GM19043 (cell line): ENCODE measurements at regions not wholly inside any gene's neighbourhood (a gene's known extent, or its start where the extent isn't known, plus 50 kb on each side); places are given as distances from the start of the nearest gene placed in this dataset.

ENCODE experiments used
- ATAC-seq: cut with Tn5 transposase; IDR thresholded peaks from one replicate; pipeline ENCODE4 v1.9.1; 2021; ENCODE audit warnings: low read depth; ENCODE audit not compliant: unreplicated experiment

DNA sequence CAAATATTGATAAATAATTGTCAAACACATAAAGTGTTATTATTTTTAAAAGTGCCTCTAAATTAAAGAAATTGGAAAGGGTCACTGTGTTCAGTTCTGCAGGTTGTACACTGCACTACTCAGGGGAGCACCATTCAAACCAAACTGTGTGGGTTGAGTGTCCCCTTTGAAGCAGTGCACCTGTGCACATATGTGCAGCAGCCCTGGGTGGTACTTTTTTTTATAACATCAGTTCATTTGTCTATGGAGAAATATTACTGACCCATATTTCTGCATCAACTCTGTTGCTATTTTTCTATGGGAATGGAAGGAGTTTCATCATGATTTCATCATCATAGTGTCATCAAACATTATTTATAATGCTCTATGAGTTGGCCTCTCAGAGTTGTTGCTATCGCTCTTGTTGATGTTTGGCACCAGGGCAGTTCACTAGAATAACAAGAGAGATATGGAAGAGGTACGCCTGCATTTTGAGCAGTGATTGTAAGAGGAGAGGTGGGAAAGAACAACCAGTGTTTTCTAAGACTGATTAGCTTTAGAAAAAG is 457.6 kb downstream of the TFAP2A start:
- ATAC-seq, result no peak

DNA sequence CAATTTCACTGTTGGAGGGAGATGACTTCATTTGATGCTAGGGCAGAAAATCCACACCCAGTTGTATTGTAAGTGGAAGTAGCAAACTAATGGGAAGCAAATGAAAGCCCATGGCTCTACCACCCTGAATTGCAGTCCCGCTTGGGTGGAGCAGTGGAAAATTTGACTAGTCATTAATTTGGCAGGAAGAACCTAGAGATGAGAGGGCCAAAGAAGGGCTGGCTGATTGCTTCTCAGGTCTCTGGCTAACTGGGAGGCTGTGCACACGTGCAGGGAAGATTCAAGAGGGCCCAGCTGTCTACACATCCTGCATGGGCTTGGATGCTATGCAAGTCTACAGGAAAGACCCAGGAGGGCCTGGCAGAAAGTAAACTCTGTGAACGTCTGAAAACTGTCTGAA is 466.2 kb downstream of the TFAP2A start:
- no peak for ATAC-seq

DNA sequence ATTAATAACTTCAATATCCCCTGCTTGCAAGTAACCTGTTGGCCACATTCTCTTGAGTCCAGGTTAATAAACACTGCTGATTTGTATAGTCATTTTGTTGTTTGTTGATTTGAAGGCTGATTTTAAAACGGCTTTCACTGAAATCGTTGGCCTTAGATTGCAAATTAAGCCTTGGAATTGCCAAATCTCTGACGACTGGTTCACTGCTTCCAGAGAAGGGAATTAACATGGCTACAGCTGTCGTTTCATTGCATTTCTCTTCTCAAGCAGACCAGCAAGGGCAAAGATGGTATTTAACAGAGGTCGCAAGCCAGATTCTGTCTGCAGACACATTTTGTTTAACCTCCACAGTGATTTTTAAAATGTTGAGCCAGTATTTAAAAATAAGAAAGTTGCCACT is 470.9 kb downstream of the TFAP2A start:
- no peak for ATAC-seq

- no peak for ATAC-seq
Observed at GRCh38 chr6:9943026-9943425, 471.8 kb downstream of the TFAP2A start.

- no peak for ATAC-seq
Observed at GRCh38 chr6:9942131-9942530, 472.7 kb downstream of the TFAP2A start.

DNA sequence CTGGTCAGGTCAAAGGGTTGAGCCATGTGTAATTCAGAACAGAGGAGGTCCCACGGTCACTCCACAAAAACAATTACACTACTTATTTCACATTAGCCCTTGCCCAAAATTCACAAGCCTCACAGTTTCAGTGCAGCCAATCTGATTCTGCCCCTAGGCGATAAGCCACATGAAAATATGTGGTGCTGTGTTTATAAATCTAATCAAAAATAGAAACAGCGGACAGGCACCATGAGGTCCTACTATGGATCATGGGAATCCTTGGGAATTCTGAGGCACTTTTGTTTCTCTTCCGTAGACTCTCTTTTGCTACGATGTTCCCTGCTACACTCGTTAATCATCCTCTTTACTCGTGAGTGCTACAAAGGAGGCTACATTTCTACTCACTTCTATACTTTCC is 476.1 kb downstream of the TFAP2A start:
- no peak for ATAC-seq

DNA sequence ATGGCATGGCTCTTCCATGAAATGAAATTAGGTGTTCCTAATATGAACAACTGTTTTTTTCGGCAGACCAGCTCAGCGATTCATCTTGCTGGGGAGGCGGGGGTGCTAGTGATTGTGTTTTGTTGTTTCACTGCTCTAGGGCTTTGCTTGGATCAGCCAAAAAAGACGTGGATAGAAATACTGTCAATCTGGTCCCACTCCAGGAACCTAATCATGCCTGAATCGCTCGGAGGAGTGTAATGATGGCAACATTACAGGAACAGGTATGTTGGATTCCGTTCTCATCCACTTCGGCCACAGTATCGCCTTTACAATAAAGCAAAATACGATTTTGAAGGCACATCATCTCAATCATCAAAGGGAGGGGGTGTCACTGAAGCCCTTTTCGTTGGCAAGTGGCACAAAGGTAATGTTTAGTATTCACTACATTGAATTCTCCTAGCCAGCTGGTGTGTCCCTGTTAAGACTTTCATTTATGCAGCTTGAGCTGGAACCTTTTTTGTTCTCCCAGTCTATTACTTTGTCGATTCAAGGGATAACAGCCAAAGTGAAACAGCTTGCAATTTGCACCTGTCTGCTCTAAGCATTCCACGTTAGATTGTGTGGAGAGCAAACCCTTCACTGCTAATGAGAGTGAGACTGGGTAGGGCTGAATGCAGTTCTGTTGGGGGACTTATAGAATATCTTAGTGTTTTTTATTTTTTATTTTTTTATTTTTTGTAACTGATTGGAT is 477.7 kb downstream of the TFAP2A start:
- no peak for ATAC-seq

- ATAC-seq, result no peak
Observed at GRCh38 chr6:9936551-9936950, 478.3 kb downstream of the TFAP2A start.

GRCh38 chr6:9933677-9934076 is 481.2 kb downstream of the TFAP2A start:
- ATAC-seq, result no peak

GRCh38 chr6:9927275-9927674 is 487.6 kb downstream of the TFAP2A start:
- ATAC-seq, result no peak

DNA sequence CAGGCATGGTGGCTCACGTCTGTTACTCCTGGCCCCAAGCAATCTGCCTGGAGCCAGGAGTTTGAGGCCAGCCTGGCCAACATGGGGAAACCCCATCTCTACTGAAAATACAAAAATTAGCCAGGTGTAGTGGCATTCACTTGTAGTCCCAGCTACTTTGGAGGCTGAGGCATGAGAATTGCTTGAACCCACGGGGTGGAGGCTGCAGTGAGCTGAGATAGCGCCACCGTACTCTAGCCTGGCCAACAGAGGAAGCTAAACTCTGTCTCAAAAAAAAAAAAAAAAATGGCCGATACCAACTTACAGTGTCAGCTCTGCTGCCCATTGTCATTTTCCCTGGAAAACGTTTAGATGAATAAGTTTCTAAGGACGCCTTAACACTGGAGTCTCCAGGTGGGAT is 489.9 kb downstream of the TFAP2A start:
- ATAC-seq, result no peak

- no peak for ATAC-seq
Observed at GRCh38 chr6:9921366-9921765, 493.5 kb downstream of the TFAP2A start.

GRCh38 chr6:9914951-9915350 is 499.9 kb downstream of the TFAP2A start:
- no peak for ATAC-seq

DNA sequence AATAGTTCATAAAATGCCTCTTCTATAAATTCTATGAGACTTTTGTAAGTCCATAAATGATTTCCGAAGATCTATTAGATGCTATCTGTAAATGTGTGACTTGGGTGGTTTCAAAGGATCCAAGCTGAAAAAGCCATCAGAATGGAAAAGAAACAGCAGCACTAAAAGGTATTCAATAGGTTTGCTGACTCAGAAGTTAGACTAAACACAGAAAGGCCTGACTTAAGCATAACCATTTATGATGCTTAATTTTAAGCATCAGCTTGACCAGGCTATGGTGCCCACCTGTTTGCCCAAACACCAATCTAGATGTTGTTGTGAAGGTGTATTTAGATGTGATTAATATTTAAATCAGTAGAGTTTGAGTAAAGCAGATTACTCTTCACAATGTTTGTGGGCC is 513.5 kb downstream of the TFAP2A start:
- ATAC-seq, result no peak

DNA sequence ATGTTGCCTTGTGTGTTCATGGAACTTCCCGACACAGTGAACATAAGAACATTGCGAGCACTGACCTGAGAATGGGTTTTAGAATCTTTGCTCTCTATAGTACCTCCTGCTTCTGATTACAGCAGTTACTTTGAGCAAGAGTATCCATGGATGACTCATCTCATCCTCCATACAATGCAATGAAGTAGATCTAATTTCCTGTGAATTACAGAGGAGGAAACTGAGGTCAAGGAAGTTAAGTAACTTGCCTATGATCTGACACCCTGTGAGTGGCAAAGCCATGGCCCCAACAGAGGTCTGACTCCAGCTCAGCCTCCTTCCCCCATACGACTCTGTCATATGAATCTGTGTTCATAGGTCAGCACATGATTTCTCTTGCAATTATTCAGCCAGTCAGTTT is 518.1 kb downstream of the TFAP2A start:
- ATAC-seq, result no peak

DNA sequence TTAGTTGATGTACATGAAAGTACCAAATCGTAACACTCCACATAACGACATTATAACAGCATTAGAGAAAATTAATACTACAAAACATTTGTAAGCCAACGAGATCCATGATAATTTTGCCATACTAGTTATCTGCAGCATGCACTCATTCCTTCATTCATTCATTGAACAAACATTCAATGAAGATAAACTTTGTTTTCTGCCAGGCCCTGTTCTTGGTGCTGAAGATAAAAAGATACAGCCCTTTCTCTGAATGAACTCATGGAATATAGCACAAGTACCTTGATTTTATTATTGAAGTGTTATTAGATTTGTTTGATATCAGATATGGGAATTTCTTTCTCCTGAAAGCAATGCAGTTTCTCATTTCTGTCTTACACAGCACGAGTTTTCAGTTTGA is 524.0 kb downstream of the TFAP2A start:
- no peak for ATAC-seq

GRCh38 chr6:9890469-9890868 is 524.4 kb downstream of the TFAP2A start:
- no peak for ATAC-seq

DNA sequence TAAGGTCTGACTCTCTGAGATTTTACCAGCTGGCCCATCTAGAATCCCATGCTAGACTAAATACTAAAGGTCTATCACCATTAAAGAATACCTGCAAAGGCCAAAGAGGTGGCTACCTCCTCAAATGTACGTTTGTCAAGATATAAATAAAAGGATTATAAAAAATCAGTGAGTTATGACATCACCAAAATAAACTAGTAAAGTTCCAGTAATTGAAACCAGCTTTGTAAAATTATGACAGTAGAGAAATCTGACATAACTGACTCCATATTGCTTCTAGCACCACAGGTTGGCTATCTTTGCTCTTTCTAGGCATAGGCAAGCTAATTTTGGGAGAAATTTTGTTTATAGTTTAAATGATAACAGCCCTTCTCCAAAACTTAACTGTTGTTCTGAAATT is 536.3 kb downstream of the TFAP2A start:
- ATAC-seq, result no peak

DNA sequence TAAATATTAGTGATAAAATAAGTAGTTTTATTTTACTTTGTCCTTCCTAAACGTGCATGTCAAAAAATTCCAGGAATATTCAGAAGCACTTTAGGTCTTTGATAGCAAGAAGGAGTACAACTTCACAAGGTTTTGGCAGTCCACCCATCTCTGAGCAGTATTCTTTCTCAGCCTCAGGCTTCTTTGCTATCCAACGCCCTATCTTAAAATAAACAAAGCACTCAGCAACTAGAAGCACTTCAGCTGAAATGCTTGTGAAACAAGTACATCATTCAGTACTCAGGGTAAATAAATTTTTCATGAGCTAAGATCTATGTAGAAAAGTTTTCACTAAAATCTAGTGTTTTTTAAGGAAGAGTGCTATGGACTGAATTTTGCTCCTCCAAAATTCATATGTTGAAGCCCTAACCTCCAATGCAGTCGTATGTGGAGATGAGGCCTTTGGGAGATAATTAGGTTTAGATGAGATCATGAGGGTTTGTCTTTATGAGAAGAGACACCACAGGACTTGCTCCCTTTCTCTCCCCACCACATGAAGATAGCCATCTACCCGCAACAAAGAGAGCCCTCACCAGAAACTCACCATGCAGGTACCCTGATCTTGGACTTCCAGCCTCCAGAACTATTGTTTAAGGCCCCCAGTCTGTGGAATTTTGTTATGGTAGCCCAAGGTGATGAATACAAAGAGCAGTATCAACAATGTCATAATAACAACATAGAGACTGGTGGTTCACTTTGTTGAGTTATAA is 539.1 kb downstream of the TFAP2A start:
- ATAC-seq, result no peak

DNA sequence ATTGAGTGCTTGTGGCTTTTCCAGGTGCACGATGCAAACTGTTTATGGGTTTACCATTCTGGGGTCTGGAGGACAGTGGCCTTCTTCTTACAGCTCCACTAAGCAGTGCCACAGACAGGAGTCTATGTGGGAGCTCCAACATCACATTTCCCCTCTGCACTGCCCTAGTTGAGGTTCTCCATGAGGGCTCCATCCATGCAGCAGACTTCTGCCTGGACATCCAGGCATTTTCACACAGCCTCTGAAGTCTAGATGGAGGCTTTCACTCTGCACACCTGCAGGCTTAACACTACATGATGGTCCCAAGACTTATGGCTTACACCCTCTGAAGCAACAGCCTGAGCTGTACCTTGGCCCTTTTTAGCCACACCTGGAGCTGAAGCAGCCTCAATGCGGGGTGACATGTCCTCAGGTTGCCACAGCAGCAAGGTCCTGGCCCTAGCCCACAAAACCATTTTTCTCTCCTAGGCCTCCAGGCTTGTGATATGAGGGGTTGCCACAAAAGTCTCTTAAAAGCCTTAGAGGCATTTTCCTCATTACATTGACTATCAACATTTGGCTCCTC is 552.2 kb downstream of the TFAP2A start:
- ATAC-seq, result no peak

DNA sequence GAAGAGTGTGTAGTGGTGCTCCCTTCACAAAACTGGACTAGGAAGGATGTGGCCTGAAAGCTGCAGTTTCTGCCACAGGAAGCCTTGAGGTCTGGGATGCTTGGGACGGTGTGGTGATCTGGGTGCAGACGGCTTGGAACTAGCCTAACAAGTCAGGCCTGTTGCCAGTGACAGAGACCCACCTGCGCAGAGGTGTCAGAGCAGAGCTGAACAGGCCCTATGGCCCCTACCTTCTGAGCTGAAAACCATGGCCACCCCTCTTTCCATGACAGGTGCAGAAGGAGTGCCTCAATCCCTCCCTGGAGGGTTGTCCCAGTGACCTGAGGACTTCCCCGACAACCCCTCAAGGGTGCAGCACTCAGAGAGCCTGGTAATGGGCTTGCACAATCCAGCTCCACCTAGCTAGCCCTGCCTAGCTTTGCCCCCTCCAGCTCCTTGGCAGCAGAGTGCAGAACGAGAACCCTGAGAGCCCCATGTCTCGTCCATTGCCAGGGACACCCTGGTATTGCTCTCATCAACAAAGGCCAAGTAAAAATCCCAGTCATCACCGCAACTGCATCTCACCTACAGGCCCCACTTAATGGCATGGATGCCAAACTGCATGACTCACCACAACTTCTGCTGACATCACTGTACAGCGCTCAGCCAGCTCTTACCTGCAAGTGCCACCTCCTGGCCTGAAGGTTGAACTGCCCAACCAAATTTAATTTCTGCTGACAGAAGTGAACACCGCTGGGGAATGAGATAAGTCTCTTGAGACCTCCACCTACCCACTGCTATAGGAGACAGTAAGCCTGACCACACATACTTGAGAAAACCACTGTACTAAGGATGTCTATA is 563.1 kb downstream of the TFAP2A start:
- no peak for ATAC-seq
